Panc1 (cell line): ENCODE measurements at regions not wholly inside any gene's neighbourhood (a gene's known extent, or its start where the extent isn't known, plus 50 kb on each side); places are given as distances from the start of the nearest gene placed in this dataset.
"Not testable (repeated sequence)": the region's sequence is repeated elsewhere in the genome, so short reads cannot be mapped to it uniquely, and the experiment has no call there.

Experiments used
- CTCF ChIP-seq: fragments of 450-650 bp; IDR thresholded peaks from 2 replicates; pipeline ENCODE4 v1.5.1; 2017; ENCODE audit warnings: mild to moderate bottlenecking
- POLR2AphosphoS5 ChIP-seq: IDR thresholded peaks from 2 replicates; pipeline ENCODE4 v1.6.1; 2012; ENCODE audit warnings: mild to moderate bottlenecking, low read depth, low read length, moderate library complexity
- SIN3A ChIP-seq: IDR thresholded peaks from 2 replicates; pipeline ENCODE4 v1.6.1; 2012; ENCODE audit warnings: low read depth, mild to moderate bottlenecking, low read length, moderate library complexity, borderline replicate concordance; ENCODE audit not compliant: insufficient read depth
- TCF7L2 ChIP-seq: IDR thresholded peaks from 2 replicates; pipeline ENCODE4 v1.6.1; 2011; ENCODE audit warnings: mild to moderate bottlenecking, low read depth, low read length, inconsistent platforms

- not testable (repeated sequence) for TF ChIP-seq POLR2AphosphoS5, CTCF, SIN3A, TCF7L2
Measured at GRCh38 chr4:94044471-94044870, 163.2 kb upstream of the SMARCAD1 start.
